Heart left ventricle (tissue), 13 donors: ENCODE measurements at regions not wholly inside any gene's neighbourhood (a gene's known extent, or its start where the extent isn't known, plus 50 kb on each side); places are given as distances from the start of the nearest gene placed in this dataset.

Source experiments
- CTCF ChIP-seq, 12 donors: fragments of 200-600 bp; sonication (generic) in 4 of 12; IDR thresholded peaks; one replicate each; pipeline versions ENCODE4 v1.5.0 to v1.8.0; 2018 to 2022; ENCODE audit warnings: antibody characterized with exemption in 12 of 12, mild to moderate bottlenecking in 5 of 12
- POLR2A ChIP-seq, 2 donors: fragments of 450-650 bp; IDR thresholded peaks; one replicate each; pipeline ENCODE4 v1.6.1; 2017; ENCODE audit warnings: antibody characterized with exemption in 2 of 2, mild to moderate bottlenecking in 2 of 2, moderate library complexity in 2 of 2
- donor health status: ischemic (EF 13 %, LVEDD 7.1; RV severe dilation, severe dysfunction).
- donor health status: DM: no; HTN: yes; CAD: no.
- donor health status: DM: no; HTN: no; CAD: no.
- donor health status: ischemic (EF 25% LVEDD 6.9; RV normal size, moderate dysfunction).
- donor health status: ischemic (EF 25% LVEDD 5.7; RV mildly dilated, moderate dysfunction).
- donor health status: ischemic (EF 35%, LVEDD 5.7; RV mildly dilated, moderate dysfunction).
- donor health status: nonischemic (EF 11% LVEDD 7.7; RV severe dilation, severe dysfunction).
- donor health status: DM: yes; HTN: yes; CAD: no.
- donor health status: PGD.
- donor health status: ischemic (EF 29% LVEDD 5.4; RV normal size, mild dysfunction).
- donor health status: nonischemic (EF 23%, LVEDD 6.1; RV moderate dilation, normal function).

DNA sequence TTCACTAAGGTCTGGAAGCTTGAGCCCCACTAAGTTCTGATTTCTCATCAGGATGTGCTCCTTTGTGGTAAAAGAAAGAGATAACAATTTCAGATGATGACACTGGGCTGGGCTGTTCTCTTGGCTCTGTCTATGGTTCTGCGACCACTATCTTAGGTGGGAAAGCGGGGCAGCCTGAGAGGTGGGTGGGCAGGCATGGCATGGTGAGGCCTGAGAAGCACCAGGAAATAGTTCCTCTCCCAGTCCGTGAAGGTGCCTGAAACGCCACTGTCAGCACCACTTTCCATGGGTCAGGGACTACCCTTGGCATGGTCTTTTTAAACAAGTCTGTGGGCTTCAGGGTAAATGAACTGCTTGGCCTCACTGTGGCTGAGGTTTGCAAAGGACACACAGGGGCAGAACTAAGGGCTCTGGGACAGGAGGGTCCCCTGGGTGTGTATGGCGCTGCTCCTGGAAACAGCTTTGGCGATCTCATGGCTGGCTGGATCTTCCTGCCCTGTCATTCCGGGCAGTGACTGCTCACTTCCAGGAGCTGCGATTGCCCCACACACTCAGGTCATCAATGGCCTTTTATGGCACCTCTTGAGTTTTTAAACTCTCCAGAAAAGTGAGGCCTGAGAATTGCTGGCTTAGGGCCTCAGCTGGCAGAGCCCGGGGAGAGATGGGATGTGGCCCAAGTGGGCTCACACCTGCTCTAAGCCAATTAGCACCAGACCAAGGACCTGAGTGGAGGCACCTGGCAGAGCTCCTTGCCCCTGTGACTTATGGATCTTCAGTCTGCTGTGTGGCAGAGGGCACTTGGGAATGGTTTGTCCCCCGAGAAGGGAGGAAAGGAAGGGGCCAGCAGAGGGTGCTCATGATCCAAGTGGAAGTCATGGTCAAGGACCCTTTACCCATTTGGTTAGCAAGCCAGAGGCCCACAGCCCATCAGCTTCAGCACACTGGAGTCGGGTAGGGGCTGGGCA lies 55.6 kb upstream of the LYVE1 start:
- TF ChIP-seq CTCF (IDR thresholded peaks at IDR 0.05) (peak; percentile 25 to 60 (median 37)), POLR2A (IDR thresholded peaks at IDR 0.05) (no peak)
